Renal cortical epithelial cell (primary cell): ENCODE measurements at regions not wholly inside any gene's neighbourhood (a gene's known extent, or its start where the extent isn't known, plus 50 kb on each side); places are given as distances from the start of the nearest gene placed in this dataset.
A peak's percentile ranks its signal among the peaks of the same experiment; 100 is the strongest.
"Not testable (repeated sequence)": the region's sequence is repeated elsewhere in the genome, so short reads cannot be mapped to it uniquely, and the experiment has no call there.

Experiments
- DNase-seq: peaks from one replicate; pipeline ENCODE4 v3.0.0-alpha.2; 2011; ENCODE audit warnings: low read depth

DNA sequence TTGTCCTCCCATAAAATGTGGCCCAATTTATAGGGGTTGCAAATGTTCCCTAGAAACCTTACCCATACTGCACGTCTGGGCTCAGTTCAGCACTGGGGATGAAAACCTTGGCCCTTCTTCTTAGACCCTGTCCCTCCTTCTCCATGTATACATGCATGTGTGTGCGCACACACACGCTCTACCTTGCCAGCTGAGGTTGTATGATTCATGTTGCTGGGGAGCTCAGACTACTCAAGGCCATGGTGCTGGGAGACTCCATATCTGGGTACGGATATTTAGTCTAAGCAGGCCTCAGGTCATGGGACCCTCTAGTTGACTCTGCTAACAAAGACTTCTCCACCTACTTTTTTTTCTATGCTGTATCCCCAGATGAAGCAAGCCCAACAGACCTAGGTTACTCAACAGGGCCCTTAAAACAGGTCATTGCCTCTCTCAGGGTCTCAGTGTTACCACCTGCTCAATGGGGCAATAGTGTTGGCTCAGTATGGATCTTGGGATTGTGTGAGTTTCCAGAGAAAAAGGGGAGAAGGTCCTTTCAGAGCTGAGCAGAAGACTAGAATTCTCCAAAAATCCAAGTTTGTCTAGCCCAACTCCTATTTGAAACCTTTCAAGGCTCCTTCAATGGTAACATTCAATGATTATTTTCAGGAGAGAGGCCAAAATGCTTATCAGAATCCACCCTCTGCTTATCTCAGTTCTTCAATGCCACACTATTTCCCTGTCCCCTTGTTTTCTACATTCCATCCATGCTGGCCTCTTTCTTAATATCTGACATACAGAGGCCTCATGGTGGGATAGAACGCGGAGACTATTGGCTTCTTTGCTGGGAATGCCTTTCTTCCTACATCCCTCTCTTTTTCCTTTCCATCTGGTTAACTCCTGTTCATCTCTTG lies 123.6 kb upstream of the PITX1 start:
- no peak for DNase-seq

DNA sequence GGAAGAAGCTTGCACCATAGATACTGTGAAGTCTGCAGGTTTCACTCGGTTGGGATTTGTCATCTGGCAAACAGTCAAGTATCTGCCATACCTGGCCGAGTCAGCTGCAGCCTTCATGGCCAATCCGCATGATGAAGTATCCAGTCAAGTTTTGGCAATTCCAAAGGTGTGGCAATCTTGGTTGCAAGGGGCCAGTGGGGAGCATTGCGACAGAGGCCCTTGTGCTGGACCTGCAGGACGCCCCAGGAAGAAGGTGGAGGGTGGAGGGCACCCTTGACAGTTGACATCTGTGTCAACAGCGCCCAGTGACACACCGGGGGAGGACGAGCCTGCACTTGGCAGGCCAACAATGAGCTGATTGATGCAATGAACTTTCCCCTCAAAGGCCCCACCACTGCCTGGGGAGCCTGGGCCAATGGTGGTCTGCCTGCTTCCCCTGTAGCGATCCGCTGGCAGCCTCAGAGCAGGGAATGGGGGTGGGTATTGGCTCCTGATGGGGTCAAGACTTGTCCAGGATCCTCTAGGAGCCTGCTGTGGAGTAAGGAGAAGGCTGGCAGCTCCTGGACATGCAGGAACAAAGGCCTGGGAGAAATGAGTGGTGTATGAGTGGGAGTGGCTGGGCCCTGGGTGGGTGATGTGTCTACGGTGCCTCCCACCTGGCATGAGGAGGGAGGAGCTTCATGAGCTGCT lies 122.8 kb upstream of the PITX1 start:
- no peak for DNase-seq

DNA sequence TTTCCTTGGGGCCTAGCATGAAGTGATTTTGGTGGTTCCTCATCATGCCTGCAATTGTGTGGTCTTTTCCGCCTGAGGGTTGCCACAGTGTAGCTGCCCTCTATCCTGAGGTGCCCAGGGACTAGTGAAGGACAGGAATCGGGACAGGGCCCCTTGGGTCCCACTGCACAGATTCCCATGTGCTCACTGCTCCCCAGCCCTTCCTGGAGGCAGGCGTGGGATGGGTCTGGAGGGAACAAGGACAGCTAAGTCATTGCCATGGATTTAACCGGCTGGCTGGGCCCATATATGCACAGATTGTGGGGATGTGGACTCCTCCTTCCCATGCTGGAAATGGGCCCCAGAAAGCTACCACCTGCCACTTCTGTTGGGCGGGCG lies 122.3 kb upstream of the PITX1 start:
- no peak for DNase-seq

DNA sequence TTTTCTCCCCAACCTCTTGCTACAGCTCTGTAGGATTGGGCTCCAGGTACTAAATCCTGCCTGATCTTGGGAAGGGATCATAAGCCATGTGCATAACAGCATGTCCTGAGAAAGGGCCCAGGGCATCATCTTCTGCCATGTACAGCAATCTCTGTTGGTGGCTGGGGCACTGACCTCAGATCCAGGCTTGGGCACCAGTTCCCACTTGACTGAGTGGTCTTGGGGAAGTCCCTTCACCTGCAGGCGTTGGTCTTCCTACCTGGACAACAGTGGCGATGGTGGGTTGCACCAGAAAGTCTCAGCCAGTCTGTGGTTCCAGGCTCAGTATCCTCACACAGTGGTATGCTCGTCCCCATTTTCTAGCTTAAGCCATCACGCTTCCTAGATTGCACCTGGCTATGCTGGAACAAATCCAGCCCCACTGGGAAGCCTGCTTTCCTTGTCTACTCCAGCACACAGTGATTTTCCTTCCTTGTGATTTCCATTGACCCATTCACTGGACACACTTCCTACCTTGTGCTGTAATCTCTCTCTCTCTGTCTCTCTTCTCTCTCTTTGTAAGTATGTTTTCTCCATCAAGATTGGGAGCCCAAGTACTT lies 121.7 kb upstream of the PITX1 start:
- no peak for DNase-seq

DNA sequence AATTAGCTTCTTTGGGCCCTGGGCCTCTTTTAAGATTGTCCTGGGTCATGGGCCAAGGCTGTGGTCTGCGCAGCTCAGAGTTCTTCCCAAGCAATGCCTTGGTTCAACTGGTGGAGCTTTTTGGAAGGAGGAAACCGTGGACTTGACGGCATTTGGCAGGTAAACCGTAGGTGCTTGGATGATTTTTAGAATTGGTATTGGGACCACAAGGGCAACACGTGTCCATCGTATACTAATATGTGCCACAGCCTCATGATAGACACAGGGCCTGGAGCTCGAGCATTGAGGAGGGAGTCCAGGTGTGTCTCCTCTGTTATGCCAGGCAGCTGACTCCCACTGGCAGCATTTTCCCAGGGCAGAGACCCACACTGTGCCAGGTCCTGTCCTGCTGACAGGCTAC lies 120.9 kb upstream of the PITX1 start:
- DNase-seq = no peak

DNA sequence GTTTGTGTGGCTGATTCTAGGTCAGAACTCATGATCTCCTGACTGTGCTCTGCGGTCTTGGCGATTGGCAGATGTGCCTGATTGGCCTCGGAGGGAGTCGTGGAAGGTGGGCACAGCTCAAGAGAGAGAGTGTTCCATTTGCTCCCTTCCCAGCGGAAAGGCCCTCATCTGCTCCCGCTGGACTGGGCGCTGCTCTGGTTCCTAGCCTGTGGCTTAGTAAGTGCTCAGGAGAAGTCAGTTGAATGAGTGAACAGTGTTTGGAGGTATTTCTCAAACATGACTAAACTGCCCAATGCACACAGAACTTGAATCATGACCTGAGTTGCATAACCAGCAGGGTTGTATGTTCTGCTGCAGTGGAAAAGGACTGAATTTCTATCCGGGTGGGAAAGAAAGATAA lies 120.2 kb upstream of the PITX1 start:
- DNase-seq = peak; percentile 23

DNA sequence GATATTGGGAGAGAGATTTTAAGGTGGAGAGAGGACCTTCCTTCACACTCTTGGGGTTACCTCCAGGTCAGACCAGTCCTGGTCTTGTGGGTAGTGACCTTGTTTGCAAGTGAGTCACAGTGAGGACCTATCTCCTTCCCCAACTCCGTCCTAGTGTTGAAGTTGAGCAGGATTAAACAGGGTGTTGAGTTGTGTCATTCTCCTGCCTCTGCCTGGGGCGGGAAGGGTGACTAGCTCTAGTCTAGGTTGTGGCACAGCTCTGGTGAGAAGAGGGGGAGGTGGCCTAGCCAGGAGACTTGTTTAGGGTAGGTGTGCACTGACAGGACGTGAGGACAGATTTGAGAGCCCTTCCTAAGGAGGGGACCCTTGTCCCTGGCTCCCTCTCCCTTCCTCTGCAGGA lies 119.6 kb upstream of the PITX1 start:
- no peak for DNase-seq

DNA sequence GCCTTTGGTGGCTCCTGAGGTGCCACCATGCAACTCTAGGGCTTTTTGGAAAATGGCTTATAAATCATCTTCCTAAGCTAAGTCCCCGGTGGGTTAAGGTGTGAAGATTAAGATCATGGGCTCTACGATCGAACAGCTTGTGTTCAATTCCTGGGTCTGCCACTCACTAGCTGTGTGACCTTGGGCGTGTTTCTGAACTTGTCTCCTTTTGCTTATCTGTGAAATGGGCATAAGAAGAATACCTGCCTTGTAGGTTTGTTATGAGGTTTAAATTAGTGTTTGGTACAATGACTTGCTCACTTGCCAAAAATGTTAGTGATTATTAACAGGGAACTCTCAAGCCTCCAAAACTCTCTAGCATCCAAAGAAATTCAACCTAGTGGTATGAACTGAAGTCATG lies 119.2 kb upstream of the PITX1 start:
- DNase-seq = no peak

DNA sequence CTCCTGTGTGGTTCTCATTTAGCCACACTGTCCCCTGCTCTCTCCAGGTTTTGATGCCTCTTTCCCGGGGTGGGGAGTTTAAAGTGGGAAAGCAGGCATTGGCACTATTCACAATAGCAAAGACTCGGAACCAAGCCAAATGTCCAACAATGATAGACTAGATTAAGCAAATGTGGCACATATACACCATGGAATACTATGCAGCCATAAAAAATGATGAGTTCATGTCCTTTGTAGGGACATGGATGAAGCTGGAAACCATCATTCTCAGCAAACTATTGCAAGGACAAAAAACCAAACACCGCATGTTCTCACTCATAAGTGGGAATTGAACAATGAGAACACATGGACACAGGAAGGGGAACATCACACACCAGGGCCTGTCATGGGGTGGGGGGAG lies 117.6 kb upstream of the PITX1 start:
- not testable (repeated sequence) for DNase-seq

DNA sequence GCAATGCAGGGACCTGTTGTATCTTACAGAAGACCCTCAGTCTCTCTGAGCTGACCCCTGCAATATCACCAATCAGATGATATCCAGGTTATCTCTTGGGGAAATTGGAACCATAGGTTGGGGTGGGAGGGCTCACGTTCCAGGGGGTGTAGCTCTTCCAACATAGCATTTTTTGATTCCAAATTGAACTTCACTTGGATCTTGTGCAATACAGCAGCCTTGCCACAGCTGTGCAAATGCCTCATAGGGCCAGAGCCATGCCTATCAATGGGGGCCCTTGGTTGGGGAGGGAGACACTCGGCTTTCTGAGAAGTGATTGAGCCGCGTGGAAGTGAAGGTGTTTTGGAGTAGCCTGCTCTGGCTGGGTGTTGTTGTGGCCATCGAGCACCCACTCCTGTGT lies 117.2 kb upstream of the PITX1 start:
- DNase-seq = no peak

DNA sequence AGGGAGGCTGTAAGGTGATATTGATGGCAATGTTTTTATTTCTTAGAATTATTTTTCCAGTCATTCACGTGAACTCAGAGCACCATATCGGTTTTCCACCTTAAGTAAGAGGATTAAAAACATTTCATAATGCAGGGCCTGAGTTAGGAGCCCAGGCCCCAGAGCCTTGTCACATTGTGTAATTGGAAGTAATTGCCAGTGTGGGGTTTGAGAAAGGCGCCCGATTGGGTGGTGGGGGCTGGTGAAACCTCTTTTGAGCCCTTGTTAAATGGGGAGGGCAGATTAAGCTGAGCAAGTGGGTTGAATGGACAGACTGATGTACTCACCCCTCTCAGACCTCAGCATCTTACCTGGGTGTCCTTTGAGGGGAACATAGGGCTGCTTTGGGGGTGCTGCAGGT lies 116.7 kb upstream of the PITX1 start:
- no peak for DNase-seq

DNA sequence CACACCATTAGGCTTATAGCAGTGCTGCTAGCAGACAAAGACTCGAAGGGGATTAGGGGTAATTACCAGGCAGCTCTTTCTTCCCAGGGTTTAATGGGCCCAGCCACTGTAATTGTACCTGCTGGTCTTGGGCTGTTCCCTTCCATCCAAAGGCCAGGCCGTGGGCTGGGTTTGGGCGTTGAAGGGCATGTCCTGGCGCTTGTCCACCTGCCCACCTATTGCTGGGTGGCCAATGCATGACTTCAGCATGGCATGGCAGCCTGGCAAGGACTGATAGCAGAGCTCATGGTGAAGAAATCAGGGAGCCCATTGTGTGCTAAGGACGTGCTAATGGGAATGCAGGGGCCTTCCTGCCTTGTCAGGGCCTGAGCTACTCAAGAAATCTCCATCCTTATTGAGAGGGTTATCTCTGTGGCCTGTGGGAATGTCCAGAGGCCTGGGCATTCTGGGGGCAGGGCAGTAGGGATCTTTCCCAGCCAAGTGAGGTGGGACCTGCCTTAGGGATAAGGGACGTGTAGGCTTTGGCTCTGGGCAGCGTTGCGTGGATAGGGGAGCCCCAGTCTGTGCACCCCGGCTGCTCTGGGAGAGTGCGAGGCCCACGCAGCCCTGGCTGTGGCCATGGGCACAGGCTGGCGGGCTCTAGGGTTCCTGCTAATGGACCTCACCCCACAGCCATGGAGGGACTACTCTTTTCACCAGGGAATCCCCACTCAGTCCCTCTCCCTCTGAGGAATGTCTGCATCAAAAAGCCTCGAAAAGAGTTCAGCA lies 116.1 kb upstream of the PITX1 start:
- DNase-seq = no peak

DNA sequence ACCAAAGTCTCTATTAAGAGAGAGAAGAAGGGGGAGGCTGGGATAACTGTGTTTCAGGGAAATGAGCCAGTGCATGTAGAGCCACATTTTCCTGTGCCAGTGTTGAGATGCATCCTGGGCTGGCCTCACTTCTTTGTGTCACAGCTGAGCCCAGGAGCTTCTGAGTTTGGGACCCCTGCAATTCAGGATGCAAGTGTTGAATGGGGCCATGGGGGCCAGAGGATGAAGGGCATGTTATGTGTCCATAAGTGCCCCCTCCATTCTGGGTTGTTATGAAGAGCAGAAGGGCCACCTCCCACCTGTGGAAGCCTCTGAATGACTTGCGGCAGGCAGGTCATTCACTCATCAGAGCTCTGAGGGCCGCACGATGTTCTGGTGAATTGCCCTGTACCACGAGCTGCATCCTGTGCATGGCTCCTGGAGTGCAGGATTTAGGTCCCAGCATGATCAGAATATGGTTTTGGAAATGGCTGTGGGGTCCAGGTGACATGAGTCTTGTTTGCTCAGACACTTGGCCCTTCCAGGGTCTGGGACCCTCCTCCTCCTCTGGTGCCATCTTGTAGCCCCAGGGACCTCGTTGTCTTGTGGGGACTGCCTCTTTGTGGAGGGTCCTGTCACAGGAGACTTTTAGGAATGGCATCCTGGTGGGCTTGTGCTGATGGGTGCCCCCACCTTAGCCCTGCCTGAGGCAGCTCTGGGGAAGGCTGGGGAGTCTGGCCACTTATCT lies 115.4 kb upstream of the PITX1 start:
- DNase-seq = no peak

DNA sequence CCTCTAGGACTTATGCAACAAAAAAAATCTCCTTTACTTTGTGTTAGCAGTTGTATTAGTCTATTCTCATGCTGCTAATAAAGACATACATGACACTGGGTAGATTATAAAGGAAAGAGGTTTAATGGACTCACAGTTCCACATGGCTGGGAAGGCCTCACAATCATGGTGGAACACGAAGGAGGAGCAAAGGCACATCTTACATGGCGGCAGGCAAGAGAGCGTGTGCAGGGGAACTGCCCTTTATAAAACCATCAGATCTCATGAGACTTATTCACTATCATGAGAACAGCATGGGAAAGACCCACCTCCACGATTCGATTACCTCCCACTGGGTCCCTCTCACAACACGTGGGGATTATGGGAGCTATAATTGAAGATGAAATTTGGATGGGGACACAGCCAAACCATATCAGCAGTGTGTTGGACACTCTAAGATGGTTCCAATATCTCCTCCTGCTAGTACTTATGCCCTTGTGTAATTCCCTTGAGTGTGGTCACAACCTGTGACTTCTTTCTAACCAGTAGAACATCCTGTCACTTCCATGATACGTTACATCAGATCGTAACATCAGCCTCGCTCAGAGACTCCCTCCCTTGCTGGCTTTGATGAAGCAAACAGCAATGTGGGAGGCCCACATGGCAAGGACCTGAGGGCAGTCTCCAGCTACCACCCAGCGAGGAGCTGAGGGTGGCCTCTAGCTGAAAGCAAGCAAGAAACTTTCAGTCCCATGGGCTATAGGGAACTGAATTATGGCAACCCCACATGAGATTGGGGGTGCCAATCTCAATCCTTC lies 113.5 kb upstream of the PITX1 start:
- no peak for DNase-seq

DNA sequence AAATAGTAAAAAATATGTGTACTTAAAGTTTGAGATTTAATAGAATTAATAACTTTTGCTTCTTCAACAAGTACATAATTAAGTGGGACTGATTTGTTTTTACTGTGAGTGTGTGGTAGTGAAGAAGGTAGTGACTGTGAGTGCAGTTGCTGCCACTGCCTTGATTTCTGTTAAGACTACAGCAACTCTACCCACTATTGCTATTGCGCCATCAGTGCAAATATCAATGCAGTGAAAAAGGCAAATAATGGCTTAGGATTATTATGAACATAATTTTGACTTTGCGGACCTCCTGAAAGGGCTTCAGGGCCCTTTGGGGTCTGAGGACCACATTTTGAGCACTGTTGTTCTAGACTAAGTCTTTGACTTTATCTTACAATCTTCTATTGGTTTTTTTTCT lies 112.0 kb upstream of the PITX1 start:
- no peak for DNase-seq

DNA sequence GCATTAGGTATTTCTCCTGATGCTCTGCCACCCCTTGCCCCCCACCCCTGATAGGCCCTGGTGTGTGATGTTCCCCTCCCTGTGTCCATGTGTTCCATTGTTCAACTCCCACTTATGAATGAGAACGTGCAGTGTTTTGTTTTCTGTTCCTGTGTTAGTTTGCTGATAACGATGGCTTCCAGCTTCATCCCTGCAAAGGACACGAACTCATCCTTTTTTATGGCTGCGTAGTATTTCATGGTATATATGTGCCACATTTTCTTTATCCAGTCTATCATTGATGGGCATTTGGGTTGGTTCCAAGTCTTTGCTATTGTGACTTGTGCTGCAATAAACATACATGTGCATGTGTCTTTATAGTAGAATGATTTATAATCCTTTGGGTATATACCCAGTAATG lies 109.7 kb upstream of the PITX1 start:
- not testable (repeated sequence) for DNase-seq

DNA sequence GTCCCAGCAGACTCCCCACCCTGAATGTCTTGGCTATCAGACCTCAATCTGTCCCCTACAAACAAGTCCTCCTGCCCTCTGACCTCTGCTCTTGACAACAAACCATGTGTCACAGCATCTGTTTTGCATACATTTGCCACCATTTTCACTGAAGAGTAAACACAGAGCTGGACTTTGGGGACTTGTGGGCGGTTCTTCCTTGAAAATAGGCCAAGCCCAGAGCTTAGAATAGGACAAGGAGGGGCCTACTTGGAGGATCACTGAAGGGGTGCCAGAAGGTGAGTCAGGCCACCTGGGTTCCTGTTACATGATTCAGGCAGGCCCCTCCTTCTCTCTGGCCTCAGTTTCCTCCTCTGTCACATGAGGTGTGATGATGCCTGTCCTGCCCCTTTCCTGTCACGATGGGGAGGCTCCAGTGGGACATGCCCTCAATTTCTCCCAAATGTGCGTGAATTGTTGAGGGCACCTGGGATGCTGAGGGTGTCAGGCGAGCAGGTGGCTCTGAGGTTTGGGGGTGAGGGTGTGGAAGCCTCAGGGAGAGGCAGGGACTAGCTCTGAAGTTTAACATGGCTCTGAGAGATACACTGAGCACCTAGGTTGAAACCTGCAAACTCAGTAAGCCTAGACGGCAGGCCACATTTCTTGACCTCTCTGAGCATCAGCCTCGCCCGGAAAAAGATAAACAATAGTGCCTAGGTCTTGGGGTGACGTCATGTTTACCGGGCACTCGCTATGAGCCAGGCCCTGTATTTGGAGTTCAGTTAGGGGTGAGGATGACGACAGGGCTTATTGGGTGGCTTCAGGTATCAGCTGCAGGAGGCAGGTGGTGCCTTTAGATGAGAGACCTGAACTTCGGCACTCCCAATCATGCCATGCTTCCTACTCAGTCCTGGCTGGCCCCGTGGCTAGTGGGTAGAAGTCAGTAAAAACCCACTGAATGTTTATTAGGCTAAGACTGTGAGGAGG lies 107.6 kb upstream of the PITX1 start:
- DNase-seq = no peak

DNA sequence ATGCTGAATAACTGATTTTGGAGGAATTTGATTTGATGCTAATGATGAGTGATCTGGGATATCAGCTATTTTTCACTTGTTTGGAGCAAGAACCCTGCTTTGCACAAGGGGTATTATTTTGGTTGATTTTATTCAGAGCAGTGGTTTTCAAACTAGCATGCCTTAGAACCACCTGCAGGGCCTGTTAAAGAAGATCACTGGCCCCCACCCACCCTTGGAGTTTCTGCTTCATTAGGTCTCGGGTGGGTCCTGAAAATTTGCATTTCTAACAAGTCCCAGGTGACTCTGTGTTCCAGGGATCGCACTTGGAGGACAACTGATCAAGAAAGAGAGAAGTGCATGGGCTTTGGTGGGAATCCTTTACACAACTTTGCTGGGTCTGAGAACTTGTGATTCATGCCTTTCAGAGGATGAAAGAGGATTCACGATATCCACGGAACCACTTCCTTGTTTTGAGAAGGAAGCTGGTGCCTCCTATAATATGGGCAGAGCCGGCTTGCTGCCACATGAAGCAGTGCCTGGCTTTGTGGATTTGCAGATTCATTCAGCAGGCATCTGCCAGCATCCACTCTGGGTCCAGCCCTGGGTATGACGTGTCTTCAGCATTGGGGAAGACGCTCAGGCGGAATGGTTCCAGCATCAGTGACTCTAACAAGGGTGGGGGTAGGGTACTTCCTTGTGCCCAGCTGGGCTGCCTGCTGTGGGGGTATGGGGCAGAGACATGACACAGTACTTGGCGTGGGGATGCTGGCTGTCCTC lies 106.6 kb upstream of the PITX1 start:
- DNase-seq = peak; percentile 16
